H1 (cell line): ENCODE measurements at regions not wholly inside any gene's neighbourhood (a gene's known extent, or its start where the extent isn't known, plus 50 kb on each side); places are given as distances from the start of the nearest gene placed in this dataset.

Experiments used
- CBX5 ChIP-seq: fragments of 300-800, 300-1000 bp; sonication (generic); IDR thresholded peaks from 2 replicates; pipeline ENCODE4 v1.7.1; 2016; ENCODE audit warnings: antibody characterized with exemption, low read length, low read depth
- CTCF ChIP-seq, 3 experiments: IDR thresholded peaks; 1 replicate in 2 of 3; 2 replicates in 1 of 3; pipeline versions ENCODE4 v1.5.1 to v1.6.1; 2011; ENCODE audit warnings: low read length in 3 of 3, mild to moderate bottlenecking in 3 of 3, inconsistent platforms in 2 of 3, low read depth in 1 of 3, moderate library complexity in 1 of 3; ENCODE audit not compliant: insufficient read depth in 1 of 3; ENCODE audit errors: control extremely low read depth in 1 of 3
- KDM1A ChIP-seq: fragments of 200-600, 300-600 bp; sonication (generic); IDR thresholded peaks from 2 replicates; pipeline ENCODE4 v1.7.1; 2016; ENCODE audit warnings: mild to moderate bottlenecking, low read length, borderline replicate concordance
- KDM4A ChIP-seq: IDR thresholded peaks from one replicate; pipeline ENCODE4 v1.7.1; 2012; ENCODE audit warnings: low read depth, mild to moderate bottlenecking, moderate library complexity, low read length, inconsistent platforms; ENCODE audit not compliant: severe bottlenecking
- POLR2AphosphoS5 ChIP-seq: IDR thresholded peaks from 2 replicates; pipeline ENCODE4 v1.6.1; 2011; ENCODE audit warnings: low read depth, low read length
- SP1 ChIP-seq: IDR thresholded peaks from 2 replicates; pipeline ENCODE4 v1.6.1; 2011; ENCODE audit warnings: low read depth, low read length
- YY1 ChIP-seq: IDR thresholded peaks from 2 replicates; pipeline ENCODE4 v1.6.1; 2011; ENCODE audit warnings: low read depth, mild to moderate bottlenecking, low read length

DNA sequence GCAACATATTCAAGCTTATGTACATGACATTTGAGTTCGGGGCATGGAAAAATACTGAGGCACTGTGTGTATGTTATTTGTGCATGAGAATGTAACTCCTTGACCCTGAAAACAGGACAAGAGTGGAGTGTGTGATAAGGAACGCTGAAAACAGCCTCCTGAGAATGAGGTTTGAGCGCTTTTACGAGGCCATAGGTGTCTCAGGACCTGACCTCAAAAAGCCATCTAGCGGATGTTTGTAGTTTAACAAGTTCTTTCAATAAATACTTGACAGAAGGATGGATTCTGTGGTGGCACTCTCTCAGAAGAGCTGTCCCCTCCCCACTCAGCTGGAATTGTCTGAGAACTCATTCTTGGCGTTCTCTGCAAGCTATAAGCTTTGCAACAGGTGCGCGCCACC, 350.5 kb upstream of the TMTC1 start:
- TF ChIP-seq CTCF (IDR thresholded peaks at IDR 0.05; ENCODE audit: control extremely low read depth in 1 of 3, insufficient read depth in 1 of 3, low read depth in 1 of 3, low read length in 3 of 3) (peak in 2 of 3 experiments; percentile 8 to 30; a peak in 2 of 4 replicates), YY1 (no peak), SP1 (no peak), KDM1A (no peak), KDM4A (no peak), CBX5 (no peak), POLR2AphosphoS5 (no peak)
